ENCODE measurements at regions not wholly inside any gene's neighbourhood (a gene's known extent, or its start where the extent isn't known, plus 50 kb on each side); places are given as distances from the start of the nearest gene placed in this dataset.

DNA sequence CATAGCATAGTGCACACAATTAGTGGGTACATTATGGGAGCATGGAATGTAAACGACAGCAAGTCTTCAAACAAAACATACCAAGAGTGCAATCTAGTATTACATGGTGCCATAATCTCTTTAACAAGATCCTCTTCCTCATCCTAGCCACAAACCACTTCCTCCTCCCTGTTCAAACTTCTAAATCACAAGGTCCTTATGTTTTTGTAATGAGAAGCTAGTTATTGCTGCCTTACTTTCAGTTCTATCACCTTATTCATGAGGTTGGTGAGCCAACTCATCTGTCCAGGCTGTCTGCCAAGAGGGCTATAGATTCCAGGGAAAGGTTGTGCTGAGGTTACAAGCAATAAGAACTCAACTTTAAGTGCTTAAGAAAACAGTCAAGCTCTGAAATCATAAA is 195.4 kb upstream of the ARHGAP20 start:
- Histone ChIP-seq H3K4me3 (ENCODE audit: extremely low read depth, insufficient read depth, low read length, poor library complexity, severe bottlenecking) (no peak overlapping the region), H3K27ac (ENCODE audit: low read depth, low read length, severe bottlenecking) (no peak overlapping the region), H3K4me1 (ENCODE audit: control insufficient read depth, insufficient read depth, low read length, poor library complexity, severe bottlenecking) (peaks cover 3% of the 10 kb centered on the region), H3K36me3 (ENCODE audit: control insufficient read depth, insufficient read depth, low read length) (no peaks in the 10 kb centered on the region), H3K9me3 (ENCODE audit: control insufficient read depth, low read length) (no peaks in the 10 kb centered on the region)
- 67 to 100% methylated on average over 1 of the region's 1 CpG for WGBS, 2 experiments (ENCODE audit: insufficient coverage in 2 of 2)

DNA sequence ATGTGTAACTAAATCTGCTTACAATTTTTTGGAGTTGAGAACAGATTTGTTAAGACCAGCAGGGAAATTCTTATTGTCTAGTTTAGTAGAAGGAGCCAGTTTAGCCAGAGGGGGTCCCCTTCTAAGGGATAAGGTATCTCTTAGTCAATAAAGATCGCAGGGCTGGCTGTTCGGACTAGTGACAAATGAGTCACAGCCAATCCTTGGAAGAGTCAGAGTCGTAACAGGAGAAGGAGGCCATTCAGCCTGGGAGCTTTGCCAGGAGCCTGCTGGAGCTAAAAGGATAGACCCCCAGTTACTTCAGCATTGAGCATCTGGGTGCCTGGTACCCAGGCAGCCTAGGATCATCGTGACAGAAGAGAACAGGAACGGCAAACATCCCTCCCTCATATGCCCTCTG is 191.6 kb upstream of the ARHGAP20 start:
- Histone ChIP-seq H3K36me3 (ENCODE audit: control insufficient read depth, insufficient read depth, low read length) (no peaks in the 10 kb centered on the region), H3K4me1 (ENCODE audit: control insufficient read depth, insufficient read depth, low read length, poor library complexity, severe bottlenecking) (peaks cover 3% of the 10 kb centered on the region), H3K4me3 (ENCODE audit: extremely low read depth, insufficient read depth, low read length, poor library complexity, severe bottlenecking) (no peak overlapping the region), H3K9me3 (ENCODE audit: control insufficient read depth, low read length) (no peaks in the 10 kb centered on the region), H3K27ac (ENCODE audit: low read depth, low read length, severe bottlenecking) (no peak overlapping the region)
- WGBS, 2 experiments (ENCODE audit: insufficient coverage in 2 of 2), result 81 to 87% methylated on average over 3 of the region's 5 CpGs

DNA sequence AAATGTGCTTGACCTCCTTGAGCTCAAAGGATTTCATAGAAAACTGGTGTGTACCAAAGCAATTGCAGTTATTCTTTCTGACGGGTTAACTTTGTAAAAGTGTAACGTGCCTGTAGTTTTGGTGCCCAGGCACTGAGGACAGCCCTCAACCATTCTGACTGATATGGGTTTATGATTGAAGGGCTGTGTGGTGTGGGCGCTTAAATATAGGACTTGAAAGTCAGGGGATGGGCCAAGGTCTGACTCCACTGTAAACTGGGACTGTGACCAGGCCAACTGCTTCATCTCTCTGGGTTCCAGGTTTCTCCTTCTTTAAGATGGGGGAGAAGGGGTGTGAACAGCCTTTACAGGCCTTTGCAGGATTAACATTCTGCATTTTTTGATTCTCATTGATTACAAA is 191.1 kb upstream of the ARHGAP20 start:
- H3K36me3 ChIP-seq (ENCODE audit: control insufficient read depth, insufficient read depth, low read length), result no peaks in the 10 kb centered on the region
- WGBS, 2 experiments (ENCODE audit: insufficient coverage in 2 of 2), result 83 to 89% methylated on average over 2 to 3 of the region's 3 CpGs
- H3K4me3 ChIP-seq (ENCODE audit: extremely low read depth, insufficient read depth, low read length, poor library complexity, severe bottlenecking), result no peak overlapping the region
- H3K27ac ChIP-seq (ENCODE audit: low read depth, low read length, severe bottlenecking), result no peak overlapping the region
- no peaks in the 10 kb centered on the region for H3K9me3 ChIP-seq (ENCODE audit: control insufficient read depth, low read length)
- H3K4me1 ChIP-seq (ENCODE audit: control insufficient read depth, insufficient read depth, low read length, poor library complexity, severe bottlenecking), result peaks cover 3% of the 10 kb centered on the region

DNA sequence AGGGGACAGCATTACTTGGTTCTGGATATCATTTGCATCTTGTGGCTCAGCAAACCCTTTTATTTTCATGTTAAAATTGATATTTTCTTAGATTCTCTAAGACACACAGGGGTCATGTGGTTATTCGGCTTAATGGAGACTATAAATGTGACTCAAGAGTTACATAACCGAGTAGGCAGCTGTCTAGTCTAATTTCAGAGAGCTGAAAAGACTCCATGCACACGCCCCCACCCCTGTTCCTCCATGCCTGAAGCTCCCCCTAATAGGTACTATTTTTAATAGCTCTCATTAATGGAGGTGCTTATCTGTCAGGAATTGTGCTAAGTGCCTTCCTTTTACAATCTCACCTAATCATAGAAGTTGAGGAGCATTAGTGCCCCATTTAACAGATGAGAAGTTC is 189.2 kb upstream of the ARHGAP20 start:
- Histone ChIP-seq H3K27ac (ENCODE audit: low read depth, low read length, severe bottlenecking) (no peak overlapping the region), H3K9me3 (ENCODE audit: control insufficient read depth, low read length) (no peaks in the 10 kb centered on the region), H3K36me3 (ENCODE audit: control insufficient read depth, insufficient read depth, low read length) (no peaks in the 10 kb centered on the region), H3K4me3 (ENCODE audit: extremely low read depth, insufficient read depth, low read length, poor library complexity, severe bottlenecking) (no peak overlapping the region), H3K4me1 (ENCODE audit: control insufficient read depth, insufficient read depth, low read length, poor library complexity, severe bottlenecking) (peaks cover 7% of the 10 kb centered on the region)
- 100% methylated on average over 1 of the region's 3 CpGs; no CpG with 5 or more reads in 1 of the 2 experiments for WGBS, 2 experiments (ENCODE audit: insufficient coverage in 2 of 2)

DNA sequence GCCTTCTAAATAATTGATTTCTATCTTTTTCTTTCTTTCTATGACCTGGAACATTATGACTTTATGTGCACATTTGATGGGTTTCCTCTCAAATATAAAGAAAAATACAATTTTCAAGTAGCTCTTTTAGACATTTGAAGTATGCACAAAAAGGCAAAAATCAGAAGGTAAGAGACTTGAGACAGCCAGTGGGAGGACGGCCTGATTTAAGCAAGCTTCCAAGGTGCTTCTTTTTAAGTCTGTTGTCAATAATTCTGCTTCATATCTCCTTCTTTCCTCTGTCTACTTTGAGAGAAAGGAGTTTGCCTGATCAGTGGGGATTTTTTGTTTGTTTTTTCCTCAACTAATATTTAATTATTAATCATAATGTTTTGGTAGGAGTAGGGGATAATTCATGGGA is 188.2 kb upstream of the ARHGAP20 start:
- 100% methylated on average over 1 of the region's 1 CpG for WGBS, 2 experiments (ENCODE audit: insufficient coverage in 2 of 2)
- peaks cover 3% of the 10 kb centered on the region for H3K9me3 ChIP-seq (ENCODE audit: control insufficient read depth, low read length)
- H3K4me1 ChIP-seq (ENCODE audit: control insufficient read depth, insufficient read depth, low read length, poor library complexity, severe bottlenecking), result peaks cover 14% of the 10 kb centered on the region

DNA sequence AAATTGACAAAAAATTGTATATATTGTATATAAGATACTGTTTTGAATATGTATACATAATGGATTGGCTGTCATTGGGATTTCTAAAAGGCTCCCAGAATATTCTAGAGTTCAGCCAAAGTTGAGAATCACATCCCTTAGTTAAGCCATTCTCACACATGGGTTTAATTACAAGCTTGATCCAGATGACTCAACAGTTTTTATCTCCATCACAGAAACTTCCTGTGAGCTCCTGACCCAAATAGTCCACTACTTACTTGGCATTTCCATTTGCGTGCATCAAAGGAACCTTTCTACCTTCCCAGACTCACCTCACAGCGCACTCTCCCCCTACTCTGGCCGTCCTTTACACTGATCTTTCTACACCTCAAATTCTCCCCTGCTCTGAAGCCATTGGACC is 184.8 kb upstream of the ARHGAP20 start:
- Histone ChIP-seq H3K27ac (ENCODE audit: low read depth, low read length, severe bottlenecking) (no peak overlapping the region), H3K4me3 (ENCODE audit: extremely low read depth, insufficient read depth, low read length, poor library complexity, severe bottlenecking) (no peak overlapping the region), H3K9me3 (ENCODE audit: control insufficient read depth, low read length) (peaks cover 7% of the 10 kb centered on the region), H3K4me1 (ENCODE audit: control insufficient read depth, insufficient read depth, low read length, poor library complexity, severe bottlenecking) (peaks cover 13% of the 10 kb centered on the region), H3K36me3 (ENCODE audit: control insufficient read depth, insufficient read depth, low read length) (no peaks in the 10 kb centered on the region)
- WGBS, 2 experiments (ENCODE audit: insufficient coverage in 2 of 2), result 86 to 90% methylated on average over 3 of the region's 3 CpGs

More for the DNA sequence above, 188.2 kb upstream of the ARHGAP20 start:
- Histone ChIP-seq H3K36me3 (ENCODE audit: control insufficient read depth, insufficient read depth, low read length) (no peaks in the 10 kb centered on the region), H3K27ac (ENCODE audit: low read depth, low read length, severe bottlenecking) (no peak overlapping the region), H3K4me3 (ENCODE audit: extremely low read depth, insufficient read depth, low read length, poor library complexity, severe bottlenecking) (no peak overlapping the region)

DNA sequence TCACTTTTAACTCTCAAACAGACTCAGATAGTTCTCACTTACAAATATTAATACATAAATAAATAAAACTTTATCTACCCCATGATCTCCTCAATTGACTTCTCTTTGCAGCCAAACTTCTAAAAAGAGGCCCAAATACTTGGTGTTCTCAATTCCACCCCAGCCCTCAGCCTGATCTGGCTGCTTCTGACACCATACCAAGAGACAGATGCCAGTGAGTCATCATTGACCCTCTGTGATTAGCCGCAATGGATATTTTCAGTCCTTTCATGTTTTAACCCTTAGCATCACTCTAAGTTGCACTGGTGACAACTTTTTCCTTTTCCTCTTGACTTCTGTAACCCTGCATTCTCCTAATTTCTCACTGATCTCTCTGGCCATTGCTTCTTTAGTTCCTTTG is 184.1 kb upstream of the ARHGAP20 start:
- Histone ChIP-seq H3K4me3 (ENCODE audit: extremely low read depth, insufficient read depth, low read length, poor library complexity, severe bottlenecking) (no peak overlapping the region), H3K27ac (ENCODE audit: low read depth, low read length, severe bottlenecking) (peak overlapping the region; percentile 1), H3K36me3 (ENCODE audit: control insufficient read depth, insufficient read depth, low read length) (no peaks in the 10 kb centered on the region), H3K9me3 (ENCODE audit: control insufficient read depth, low read length) (peaks cover 7% of the 10 kb centered on the region), H3K4me1 (ENCODE audit: control insufficient read depth, insufficient read depth, low read length, poor library complexity, severe bottlenecking) (peaks cover 13% of the 10 kb centered on the region)
- whole genome bisulfite sequencing, 2 experiments (ENCODE audit: insufficient coverage in 2 of 2), result 14 to 15% methylated on average over 1 of the region's 1 CpG

DNA sequence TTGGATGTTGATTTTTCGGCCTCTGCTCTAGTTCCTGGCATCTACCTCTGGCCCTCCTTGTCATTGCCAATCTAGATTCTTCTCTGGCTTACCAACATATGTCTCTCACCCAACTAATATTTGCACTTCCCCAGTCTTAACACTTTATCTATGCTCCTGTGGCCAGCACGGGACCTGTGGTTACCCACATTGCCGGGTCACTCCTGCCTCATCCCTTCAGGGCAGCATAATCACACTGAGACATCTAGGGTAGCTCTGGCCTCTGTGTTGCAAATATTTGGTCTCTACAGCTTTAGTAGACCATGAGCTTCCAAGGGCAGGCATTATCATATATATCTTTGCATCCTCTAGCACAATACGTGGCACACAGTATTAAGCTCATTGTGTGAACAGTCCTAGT is 182.0 kb upstream of the ARHGAP20 start:
- Histone ChIP-seq H3K4me3 (ENCODE audit: extremely low read depth, insufficient read depth, low read length, poor library complexity, severe bottlenecking) (no peak overlapping the region), H3K4me1 (ENCODE audit: control insufficient read depth, insufficient read depth, low read length, poor library complexity, severe bottlenecking) (peaks cover 13% of the 10 kb centered on the region), H3K36me3 (ENCODE audit: control insufficient read depth, insufficient read depth, low read length) (no peaks in the 10 kb centered on the region), H3K9me3 (ENCODE audit: control insufficient read depth, low read length) (peaks cover 7% of the 10 kb centered on the region), H3K27ac (ENCODE audit: low read depth, low read length, severe bottlenecking) (no peak overlapping the region)
- WGBS, 2 experiments (ENCODE audit: insufficient coverage in 2 of 2), result 86 to 100% methylated on average over 3 of the region's 4 CpGs

DNA sequence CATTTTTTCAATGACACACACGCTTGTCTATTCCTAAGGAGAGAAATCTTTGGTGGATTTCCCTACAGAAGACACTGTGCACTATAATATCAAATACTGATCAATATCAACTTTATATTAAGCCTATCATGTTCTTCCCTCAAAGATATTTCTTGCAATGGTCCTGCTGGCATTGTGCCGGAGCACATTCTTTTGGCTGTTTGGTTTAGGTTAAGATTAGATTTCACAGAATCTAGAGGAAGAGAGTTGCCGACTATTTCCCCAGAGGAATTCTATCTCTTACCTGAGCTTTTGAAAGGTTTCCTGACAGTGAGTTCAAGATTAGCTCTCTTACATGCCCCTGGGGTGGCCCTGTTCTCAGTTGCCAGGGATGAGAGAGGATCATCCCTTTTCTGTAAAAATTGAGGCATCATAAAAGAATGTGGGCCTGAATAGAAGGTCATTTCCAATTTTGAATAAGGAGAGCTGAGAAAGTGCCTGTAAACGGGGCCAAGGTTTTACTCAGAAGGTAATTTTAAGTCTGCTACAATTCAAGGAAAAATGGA is 180.6 kb upstream of the ARHGAP20 start:
- WGBS, 2 experiments (ENCODE audit: insufficient coverage in 2 of 2), result 77 to 90% methylated on average over 2 to 3 of the region's 4 CpGs
- no peaks in the 10 kb centered on the region for H3K36me3 ChIP-seq (ENCODE audit: control insufficient read depth, insufficient read depth, low read length)
- H3K4me1 ChIP-seq (ENCODE audit: control insufficient read depth, insufficient read depth, low read length, poor library complexity, severe bottlenecking), result peaks cover 13% of the 10 kb centered on the region
- no peak overlapping the region for H3K27ac ChIP-seq (ENCODE audit: low read depth, low read length, severe bottlenecking)
- peaks cover 7% of the 10 kb centered on the region for H3K9me3 ChIP-seq (ENCODE audit: control insufficient read depth, low read length)
- H3K4me3 ChIP-seq (ENCODE audit: extremely low read depth, insufficient read depth, low read length, poor library complexity, severe bottlenecking), result no peak overlapping the region

DNA sequence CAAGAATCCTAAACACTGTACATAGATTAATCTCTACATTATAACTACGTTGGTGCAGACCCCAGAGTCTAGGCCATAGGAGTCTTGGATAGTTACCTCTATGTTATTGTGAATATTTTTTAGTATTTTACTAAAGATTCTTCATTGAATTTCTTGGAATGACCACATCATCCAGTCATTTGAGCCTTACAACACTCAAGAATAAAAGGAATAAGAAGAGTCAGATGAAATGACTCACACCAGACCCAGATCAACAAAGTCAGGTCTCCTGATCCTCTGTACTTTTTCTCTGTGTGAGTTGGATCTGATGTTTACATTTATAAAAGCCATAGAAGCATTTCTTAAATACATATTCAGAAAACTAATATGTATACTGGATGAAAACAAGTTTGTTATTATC is 179.2 kb upstream of the ARHGAP20 start:
- Histone ChIP-seq H3K9me3 (ENCODE audit: control insufficient read depth, low read length) (peaks cover 7% of the 10 kb centered on the region), H3K27ac (ENCODE audit: low read depth, low read length, severe bottlenecking) (no peak overlapping the region), H3K4me1 (ENCODE audit: control insufficient read depth, insufficient read depth, low read length, poor library complexity, severe bottlenecking) (peaks cover 9% of the 10 kb centered on the region), H3K4me3 (ENCODE audit: extremely low read depth, insufficient read depth, low read length, poor library complexity, severe bottlenecking) (no peak overlapping the region), H3K36me3 (ENCODE audit: control insufficient read depth, insufficient read depth, low read length) (no peaks in the 10 kb centered on the region)
- no CpG with 5 or more reads among the region's 1 CpG for WGBS, 2 experiments (ENCODE audit: insufficient coverage in 2 of 2)

DNA sequence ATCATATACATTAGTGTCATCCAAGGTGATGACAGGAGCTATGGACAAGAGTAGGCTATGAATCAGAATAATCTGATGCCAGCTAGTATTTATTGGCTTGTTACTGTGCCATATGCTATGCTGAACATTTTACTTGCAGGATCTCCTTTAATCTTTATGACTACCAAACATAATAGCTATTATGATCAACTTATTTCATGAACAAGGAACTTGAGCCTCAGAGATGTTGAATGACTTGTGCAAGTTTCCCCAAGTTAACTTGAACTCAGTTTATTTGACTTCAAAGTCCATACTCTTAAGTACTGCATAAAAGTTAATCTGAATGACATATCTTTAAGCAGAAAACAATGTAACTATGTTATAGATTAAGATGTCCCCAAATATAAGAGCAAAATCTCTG is 178.8 kb upstream of the ARHGAP20 start:
- H3K4me3 ChIP-seq (ENCODE audit: extremely low read depth, insufficient read depth, low read length, poor library complexity, severe bottlenecking), result no peak overlapping the region
- peaks cover 8% of the 10 kb centered on the region for H3K4me1 ChIP-seq (ENCODE audit: control insufficient read depth, insufficient read depth, low read length, poor library complexity, severe bottlenecking)
- no peak overlapping the region for H3K27ac ChIP-seq (ENCODE audit: low read depth, low read length, severe bottlenecking)
- no peaks in the 10 kb centered on the region for H3K36me3 ChIP-seq (ENCODE audit: control insufficient read depth, insufficient read depth, low read length)
- peaks cover 7% of the 10 kb centered on the region for H3K9me3 ChIP-seq (ENCODE audit: control insufficient read depth, low read length)

Data from mesodermal cell (in vitro differentiated cells).